ENCODE measurements at regions not wholly inside any gene's neighbourhood (a gene's known extent, or its start where the extent isn't known, plus 50 kb on each side); places are given as distances from the start of the nearest gene placed in this dataset.

DNA sequence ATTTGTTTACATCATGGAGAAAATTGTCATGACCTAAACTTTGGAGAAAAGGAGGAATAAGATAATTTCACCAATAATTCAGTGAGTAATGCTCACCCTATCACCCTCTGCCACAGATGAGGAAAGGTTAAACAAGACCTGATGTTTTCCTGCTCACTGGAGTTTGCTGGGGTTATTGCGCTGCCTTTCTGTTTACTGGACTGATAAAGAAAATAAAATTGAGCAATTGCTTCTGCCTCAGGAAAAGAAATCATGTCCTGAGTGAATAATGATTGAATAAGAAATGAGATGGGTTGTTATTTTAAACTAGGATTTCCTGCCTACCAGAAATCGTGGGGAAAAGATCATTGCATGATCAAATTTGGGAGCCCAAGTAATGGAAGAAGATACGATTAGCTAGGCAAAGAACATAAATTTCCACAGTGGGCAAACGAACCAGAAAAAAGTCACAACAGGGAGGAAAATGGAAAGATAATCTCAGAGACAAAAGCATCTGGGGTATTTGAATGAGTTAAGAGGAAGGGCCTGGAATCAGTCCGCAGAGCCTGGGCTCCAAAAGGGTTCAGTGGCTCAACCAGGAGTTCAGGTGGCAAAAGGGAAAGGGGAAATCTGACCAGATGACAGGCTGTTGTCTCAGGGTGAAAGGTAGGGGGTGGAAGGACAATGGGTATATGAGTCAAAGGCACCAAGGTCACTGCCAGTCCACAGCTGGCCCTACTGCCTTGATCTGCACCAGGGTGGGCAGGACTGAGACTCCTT is 146.8 kb downstream of the FAM43A start:
- DNase-seq (ENCODE audit: low spot score in 2 of 2) (no peak), FAIRE-seq (no peak)

DNA sequence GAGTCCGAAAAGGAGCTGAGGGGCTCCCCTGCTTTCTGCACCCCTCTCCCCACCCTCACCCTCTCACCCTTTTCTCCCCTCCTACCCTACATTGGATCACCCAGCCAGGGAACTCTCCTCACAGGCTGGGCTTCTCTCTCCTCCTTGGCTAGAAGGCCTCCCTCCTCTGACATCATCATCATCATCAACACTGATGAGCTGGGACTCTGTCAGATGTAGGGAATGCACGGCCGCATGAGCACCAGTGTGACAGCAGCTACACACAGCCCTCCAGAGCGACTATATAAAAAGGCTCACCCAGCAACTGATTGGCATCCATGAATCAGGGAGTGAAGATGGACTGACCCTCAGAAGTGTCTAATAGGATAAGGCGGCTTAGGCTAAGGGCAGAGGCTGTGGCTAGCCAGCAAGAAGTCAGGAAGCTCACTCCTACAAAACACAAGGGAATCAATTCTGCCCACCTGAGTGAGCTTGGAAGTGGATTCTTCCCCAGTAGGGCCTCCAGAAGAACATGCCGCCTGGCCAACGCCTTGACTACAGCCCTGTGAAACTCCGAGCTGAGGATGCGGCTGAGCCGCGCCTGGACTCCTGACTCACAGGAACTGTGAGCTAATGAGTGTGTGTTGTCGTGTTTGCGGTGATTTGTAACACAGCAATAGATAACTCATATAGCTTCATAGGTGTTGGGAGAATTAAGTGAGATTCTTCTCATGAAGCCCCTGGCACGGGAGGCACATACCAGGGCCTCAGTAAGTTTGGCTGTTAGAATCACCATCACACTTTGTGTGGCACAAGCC is 147.6 kb downstream of the FAM43A start:
- FAIRE-seq: no peak
- no peak for DNase-seq (ENCODE audit: low spot score in 2 of 2)

DNA sequence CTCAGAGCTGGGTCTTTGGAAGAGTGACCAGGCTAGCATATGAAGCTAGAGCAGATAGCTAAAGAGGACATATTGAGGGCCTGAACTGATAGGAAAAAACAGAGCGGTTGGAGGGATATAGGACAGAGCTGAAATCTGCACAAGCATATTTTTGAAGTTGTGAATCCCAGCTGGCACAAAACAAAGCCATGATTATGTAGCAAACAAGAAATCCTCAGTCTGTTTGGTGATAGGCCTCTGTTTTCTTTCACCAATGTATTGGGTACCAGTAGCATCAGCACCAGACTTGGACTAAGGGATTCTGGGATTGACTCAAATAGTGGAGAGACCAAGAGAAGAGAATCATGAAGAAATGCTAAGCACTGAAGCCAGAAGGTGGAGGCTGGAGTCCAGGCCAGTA is 151.0 kb downstream of the FAM43A start:
- FAIRE-seq (no peak), DNase-seq (ENCODE audit: low spot score in 2 of 2) (peak in 1 of 2 donors; percentile 29)

DNA sequence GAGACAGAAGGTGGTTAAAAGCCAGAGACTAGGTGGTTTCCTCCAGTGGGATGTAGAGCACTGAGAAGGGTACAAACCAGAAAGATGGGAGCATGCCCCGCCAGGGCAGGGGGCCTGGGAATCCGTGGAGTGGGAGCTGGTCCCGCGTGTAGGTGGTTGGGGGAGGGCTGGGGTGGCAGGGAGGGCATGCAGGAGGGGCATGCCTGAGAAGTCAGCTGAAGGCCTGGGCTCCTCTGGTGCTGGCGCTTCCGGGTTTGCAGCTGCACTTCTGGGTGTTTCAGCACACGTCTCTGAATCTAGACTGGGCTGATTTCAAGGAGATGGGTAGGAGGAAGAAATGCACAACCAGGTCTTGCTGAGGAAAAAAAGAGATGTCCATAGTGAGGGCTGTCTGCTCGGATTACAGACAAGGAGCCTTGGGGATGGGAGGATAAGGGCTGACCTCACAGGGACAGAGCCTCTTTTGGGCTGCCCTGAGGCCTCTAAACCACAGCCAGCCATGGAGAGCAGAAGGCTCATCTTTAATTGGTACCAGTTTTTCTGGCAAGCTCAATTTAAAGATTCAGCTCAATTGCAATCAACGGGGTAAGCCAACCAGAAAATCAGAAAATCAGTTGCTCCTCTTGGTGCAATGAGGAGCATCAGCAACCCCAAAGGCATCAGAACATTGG is 151.9 kb downstream of the FAM43A start:
- FAIRE-seq: no peak

DNA sequence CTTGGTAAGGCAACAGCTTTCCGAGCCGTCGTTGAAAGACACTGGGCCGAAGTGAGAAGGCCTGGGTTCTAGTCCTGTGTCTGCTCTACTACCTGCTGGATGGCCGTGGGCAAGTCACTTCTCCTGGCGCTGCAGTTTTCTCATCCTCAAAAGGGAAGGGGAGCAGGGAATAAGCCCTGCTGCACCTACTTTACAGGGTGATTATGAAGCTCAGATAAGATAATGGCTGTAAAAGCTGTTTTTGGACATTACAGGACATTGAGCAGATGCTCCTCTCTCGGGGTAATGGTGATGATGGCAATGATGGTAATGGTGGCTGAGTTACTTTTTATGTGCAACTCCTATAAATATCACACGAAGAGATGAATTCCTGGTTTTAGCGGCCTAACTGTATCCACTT is 152.6 kb downstream of the FAM43A start:
- FAIRE-seq (no peak), DNase-seq (ENCODE audit: low spot score in 2 of 2) (no peak)

More for the DNA sequence above, 151.9 kb downstream of the FAM43A start:
- DNase-seq (ENCODE audit: low spot score in 2 of 2): no peak

DNA sequence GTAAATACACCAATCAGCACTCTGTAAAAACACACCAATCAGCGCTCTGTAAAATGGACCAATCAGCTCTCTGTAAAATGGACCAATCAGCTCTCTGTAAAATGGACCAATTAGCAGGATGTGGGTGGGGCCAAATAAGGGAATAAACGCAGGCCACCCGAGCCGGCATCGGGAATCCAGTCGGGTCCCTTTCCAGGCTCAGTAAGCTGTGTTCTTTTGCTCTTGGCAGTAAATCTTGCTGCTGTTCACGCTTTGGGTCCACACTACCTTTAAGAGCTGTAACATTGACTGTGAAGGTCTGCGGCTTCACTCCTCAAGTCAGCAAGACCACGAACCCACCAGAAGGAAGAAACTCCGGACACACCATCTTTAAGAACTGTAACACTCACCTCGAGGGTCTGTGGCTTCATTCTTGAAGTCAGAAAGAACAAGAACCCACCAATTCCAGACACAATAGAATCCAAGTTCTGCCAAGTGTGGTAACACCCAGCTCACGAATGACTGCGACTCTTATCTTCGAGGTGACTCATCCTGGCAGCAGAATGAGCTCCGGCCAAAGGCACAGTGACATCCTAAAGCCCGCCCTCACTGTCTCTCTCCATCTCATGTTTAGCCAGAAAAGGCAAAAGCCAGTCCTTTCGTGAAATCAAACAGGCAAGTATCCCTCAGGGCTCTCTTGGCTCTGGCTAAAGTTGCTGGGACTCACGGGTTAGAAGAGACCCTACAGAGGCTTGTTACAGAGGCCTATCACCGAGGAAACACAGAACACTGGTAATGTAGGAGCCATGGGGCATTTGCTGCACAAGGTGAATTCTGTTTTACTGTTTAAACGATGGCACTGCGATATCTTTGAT is 155.2 kb downstream of the FAM43A start:
- DNase-seq (ENCODE audit: low spot score in 2 of 2): no peak
- FAIRE-seq: no peak

DNA sequence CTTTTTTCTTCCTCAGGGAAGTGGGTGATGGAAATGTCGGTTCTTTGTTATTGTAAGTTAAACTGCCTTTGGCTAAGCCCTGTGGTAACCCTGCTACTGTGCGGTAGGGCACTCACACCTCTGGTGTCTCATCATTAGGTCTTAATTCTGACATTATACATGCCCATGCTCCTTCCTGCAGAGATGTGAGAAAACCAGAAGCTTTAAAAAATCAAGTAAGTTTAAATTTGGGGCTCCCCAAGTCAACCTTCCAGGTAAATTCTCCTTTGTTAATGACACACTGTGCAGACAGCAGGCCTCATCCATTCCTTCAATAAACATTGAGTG is 155.8 kb downstream of the FAM43A start:
- FAIRE-seq: no peak
- DNase-seq (ENCODE audit: low spot score in 2 of 2): no peak

DNA sequence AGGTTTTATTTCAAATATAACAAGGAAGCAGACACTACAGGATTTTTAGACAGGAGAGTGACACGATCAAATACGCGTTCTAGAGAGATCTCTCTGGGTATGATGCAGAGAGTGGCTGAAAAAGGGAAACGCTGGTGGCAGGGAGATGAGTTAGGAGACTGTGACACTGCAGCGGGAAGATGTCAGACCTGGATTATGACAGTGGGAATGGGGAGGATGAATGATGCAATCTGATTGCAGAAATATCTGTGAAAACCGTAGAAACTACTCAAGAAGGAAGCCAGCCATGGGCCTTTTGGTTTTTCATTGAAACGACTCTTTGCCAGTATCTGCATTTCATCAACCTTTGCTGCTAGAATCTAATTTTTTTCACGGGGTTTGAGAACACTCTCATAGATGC is 157.9 kb downstream of the FAM43A start:
- FAIRE-seq: no peak
- no peak for DNase-seq (ENCODE audit: low spot score in 2 of 2)

DNA sequence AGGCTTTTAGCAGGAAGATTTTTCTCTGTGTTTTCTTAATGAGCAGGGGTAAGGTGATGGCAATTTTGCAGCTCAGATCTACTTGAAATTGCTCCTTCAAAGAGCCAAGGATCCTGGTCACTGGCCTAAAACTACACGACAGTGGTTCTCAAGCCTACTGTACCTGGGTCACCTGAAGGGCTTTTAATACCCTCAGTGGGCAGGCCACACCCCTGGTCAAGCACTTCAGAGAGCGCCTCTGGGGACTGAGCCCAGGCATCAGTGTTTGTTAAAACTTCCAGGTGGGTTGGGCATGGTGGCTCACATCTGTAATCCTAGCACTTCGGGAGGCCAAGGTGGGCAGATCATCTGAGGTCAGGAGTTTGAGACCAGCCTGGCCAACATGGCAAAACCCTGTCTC is 158.4 kb downstream of the FAM43A start:
- DNase-seq (ENCODE audit: low spot score in 2 of 2) (no peak), FAIRE-seq (no peak)

DNA sequence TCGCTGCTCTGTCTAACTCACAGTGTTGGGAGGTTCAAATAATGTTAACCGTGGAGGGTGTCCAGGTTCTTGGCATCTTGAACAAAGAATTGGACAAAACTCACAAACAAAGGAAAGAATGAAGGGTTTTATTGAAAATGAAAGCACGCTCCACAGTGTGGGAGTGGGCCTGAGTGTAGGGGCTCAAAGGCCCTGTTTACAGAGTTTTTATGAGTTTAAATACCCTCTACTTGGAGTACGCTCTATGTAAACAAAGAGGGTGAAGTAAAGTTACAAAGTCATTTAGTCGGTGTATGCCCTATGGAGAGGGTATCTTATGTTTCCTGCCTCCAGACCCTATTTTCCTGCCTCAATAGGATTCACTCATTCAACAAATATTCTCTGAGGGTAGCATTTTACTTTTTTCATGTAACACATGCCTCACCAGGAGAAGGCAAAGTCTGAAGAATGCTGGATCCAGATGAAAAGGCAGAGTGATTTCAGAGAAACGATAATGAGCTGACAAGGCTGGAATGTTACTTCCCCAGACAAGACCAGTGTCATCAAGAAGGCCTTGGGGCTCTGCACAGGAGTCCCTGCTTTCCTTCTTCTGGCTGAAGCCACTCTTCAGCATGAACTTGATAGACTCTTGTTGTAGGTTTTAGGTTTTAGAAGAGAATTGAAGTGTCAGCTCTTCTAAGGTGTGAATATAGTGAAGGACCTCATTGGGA is 163.6 kb downstream of the FAM43A start:
- FAIRE-seq (no peak), DNase-seq (ENCODE audit: low spot score in 2 of 2) (no peak)

DNA sequence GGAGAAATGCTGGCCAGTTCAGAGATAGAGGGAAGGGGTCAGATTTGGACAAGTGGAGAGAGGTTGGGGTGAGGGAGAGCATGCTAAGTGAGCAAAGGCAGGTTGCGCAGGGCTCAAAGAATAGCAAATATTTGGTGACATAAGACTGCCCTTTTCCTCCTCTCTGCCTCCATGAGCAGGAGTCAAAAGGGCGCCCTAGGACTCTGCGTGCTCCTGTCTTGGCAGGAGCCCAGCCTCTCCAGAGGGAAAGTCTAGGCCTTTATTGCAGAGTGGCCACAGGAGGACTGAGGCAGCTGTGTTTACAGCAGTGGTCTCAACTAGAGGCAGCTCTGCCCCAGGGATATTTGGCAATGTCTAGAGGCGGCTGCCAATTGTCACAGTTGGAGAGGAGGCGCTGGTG is 165.6 kb downstream of the FAM43A start:
- no peak for DNase-seq (ENCODE audit: low spot score in 2 of 2)
- FAIRE-seq: no peak

DNA sequence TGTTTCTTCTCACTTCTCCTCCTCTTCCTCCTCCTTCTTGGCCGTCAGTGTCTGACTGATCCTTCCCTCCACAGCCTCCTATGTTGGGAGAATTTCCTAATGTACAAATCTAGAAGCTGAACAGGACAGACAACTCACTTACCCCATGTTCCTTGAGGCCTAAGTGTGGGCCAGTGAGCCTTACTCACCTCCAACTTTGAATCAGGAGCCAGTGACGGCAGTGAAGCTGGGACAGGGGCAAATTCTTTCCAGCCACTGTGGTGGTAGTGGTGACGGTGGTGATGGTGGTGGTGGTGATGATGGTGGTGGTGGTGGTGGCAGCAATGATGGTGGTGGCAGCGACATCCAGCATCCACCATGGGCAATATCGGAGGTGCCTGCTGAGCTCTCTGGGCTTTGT is 166.3 kb downstream of the FAM43A start:
- FAIRE-seq (no peak), DNase-seq (ENCODE audit: low spot score in 2 of 2) (no peak)

DNA sequence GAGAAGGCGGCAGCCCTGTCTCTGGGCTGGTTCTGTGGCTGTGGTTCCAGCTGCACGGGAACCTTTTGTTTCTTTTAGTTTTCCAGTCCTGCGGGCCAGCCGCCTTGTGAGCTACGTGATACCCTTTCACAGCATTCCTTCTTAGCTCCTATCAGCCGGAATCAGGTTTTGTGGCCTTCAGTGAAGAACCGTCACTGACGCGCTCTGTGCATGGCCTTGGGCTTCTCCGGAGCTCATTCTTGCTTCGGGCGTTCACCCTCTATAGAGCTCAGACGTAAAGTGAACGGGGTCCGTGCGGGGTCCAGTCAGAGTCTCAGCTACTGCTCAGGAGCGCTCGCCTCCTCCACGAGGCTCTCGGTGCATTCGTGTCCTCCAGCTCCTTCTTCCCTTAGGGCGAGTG is 166.7 kb downstream of the FAM43A start:
- FAIRE-seq (no peak), DNase-seq (ENCODE audit: low spot score in 2 of 2) (no peak)

DNA sequence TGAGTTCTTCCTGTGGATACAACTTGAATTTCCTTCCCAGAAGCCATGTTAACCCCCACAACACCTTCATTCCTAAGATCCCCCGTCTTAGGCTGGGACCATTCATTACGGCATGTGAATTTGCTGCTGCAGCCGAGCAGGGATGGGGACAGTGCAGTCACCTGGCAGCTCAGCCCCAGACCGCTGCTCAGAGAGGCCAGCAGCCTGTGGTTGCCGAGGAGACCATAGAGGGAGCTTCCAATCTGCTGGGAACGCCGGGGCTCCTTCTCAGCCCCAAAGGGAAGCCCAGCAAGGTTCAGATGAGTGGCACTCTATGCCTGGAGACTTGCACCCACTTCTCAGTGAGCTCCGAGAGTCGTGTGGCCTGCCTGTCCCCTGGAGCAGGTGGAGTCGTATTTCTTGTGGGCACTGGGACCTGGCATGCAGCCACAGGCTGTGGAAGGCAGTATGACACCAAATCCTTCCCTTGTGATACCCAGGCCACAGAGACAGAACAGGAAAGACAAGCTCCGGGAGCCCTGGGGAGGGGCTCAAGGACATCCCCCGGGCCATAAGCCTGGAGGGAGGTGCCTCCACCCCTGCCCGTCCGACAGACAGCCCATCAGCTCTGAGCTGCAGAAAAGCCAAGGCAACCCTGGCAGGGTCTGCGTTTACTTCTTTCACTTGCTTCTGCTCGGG is 167.3 kb downstream of the FAM43A start:
- FAIRE-seq (no peak), DNase-seq (ENCODE audit: low spot score in 2 of 2) (no peak)

DNA sequence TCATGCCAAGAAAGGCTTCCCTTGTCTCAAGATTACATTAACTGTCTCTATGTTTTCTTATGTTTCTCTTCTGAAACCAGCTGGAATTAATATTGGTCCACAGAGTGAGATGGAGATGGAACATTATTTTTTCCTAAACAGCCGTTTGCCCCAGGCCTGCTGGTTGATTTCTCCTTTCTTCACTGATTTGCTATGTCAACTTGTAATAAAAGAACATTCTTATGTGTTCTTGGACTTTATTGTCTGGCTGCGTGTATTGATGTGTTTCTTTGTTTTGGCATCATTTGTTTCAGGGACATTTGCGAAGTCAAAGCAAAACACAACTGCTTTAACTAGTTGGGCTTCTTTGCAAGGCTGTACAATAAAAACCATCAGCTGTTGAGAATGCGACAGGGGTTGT is 168.5 kb downstream of the FAM43A start:
- no peak for FAIRE-seq
- DNase-seq (ENCODE audit: low spot score in 2 of 2): no peak

DNA sequence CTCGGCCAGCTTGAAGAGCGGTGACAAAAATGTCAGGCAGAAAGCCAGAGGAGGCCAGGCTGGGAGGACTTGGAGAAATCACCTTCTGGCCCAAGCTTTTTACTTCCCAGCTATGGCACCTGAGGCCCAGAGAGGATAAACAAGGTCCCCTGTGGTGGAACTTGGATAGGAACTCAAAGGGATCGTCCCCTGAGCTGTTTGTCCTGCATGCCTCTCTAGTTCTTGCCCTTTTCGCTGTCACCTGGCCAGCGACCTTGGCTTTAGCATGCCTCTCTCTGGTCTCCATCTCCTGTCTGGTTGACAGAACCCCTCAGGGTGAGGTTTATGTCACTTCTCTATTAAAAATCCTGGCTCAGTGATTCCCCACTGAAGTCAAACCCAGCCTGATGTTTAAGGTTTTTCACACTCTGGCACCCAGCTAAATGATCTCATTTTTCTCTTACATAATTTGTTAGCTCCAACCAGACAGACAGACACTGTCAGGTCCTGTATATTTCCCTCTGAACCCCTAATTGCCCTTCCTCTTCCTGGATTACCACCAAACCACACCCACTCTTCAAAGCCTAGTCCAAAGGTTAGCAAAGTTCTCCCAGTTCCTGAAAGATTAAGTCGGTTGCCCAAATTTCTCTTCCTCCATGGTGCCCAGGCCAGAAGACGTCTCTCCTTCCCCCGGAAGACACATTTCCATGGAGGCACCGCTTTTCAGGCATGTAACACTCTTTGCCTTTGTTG is 169.1 kb downstream of the FAM43A start:
- no peak for DNase-seq (ENCODE audit: low spot score in 2 of 2)
- FAIRE-seq: no peak

DNA sequence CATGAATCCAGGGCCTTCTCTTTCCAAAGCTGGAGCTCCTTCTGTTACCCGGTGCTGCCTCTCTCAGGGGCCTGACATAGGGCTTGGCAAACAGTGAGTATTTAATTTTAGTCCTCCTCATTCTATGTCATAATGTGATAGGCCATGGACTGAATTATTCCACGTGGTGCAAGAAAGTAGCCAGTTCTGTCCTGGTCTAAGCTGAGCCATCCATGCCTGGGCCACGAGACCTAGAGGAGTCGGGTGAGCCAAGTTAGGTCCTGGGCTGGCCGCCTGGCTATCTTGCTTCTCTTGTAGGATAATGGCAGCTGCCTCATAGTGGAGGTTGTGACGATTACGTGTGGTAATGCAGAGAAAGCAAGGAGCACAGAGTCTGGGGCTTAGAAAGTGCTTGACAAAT is 170.6 kb downstream of the FAM43A start:
- DNase-seq (ENCODE audit: low spot score in 2 of 2) (no peak), FAIRE-seq (no peak)

DNA sequence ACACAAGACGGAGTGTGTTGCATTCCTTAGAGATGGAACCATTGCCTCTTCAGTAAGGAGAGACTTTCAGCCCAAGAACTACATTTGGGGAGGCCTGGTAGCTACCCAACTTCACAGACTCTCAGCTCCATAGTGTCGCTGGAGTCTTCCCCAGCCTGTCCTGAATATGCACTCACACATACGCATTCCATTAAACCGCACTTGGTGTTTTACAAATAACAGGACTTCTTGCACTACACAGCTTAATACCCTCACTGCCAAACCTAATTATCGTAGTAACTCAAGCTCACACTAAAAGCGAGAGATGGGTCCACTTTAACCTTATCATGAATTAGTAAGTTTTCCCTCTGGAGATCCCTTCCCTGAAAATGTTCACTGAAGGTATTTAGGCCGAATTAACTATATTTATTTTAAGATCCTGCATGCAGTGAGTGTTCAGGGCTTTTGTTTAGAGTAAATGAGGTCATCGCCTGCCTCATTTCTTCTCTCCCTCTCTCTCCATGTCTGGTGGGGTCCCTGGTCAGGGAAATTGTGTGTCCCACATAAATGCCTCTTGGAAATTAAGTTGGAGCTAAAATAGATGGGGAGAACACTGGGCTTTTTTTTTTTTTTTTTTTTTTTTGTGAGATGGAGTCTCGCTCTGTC is 171.9 kb downstream of the FAM43A start:
- DNase-seq (ENCODE audit: low spot score in 2 of 2) (no peak), FAIRE-seq (no peak)

Data from frontal cortex (tissue), 3 donors.